ENCODE measurements at regions not wholly inside any gene's neighbourhood (a gene's known extent, or its start where the extent isn't known, plus 50 kb on each side); places are given as distances from the start of the nearest gene placed in this dataset.

DNA sequence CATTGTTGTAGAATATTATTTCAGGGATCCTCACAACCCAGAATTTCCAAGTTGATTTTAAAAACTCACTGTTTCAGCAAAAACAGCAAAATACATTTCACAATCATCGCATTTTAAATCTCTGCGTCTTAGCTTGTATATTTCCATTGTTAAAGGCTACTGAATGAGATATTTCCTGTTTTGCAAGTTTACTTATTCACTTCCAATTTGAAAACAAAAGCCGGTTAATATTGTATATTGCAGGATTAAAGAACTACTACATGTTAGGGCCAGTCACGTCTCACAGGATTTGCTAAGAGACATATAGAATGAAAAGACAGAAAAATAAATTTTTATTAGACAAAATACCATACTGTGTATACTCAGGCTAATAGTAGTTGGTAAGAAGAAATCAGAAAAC, 395.9 kb upstream of the CDH9 start:
- H3K4me3 ChIP-seq (ENCODE audit: low read depth in 1 of 2, low read length in 2 of 2) = no peak overlapping the region
- H3K27me3 ChIP-seq (ENCODE audit: insufficient read depth, low read length, poor library complexity) = no peaks in the 10 kb centered on the region
- no peak overlapping the region for H3K4me2 ChIP-seq (ENCODE audit: insufficient read depth, low read length)
- H3K9me3 ChIP-seq (ENCODE audit: insufficient read depth, low read length, severe bottlenecking) = peaks cover 2% of the 10 kb centered on the region
- DNase-seq = no peak
- no peak for ATAC-seq (ENCODE audit: insufficient read depth, low read depth)
- no peaks in the 10 kb centered on the region for H3K79me2 ChIP-seq (ENCODE audit: insufficient read depth, low read length)
- H4K20me1 ChIP-seq (ENCODE audit: insufficient read depth, low read length) = no peaks in the 10 kb centered on the region
- TF ChIP-seq CTCF (IDR thresholded peaks at IDR 0.05; ENCODE audit: borderline replicate concordance, extremely low read depth, low read length, poor library complexity, severe bottlenecking) (no peak), EZH2 (IDR thresholded peaks at IDR 0.05; ENCODE audit: borderline replicate concordance, low read depth, low read length, severe bottlenecking) (no peak)
- H3K36me3 ChIP-seq (ENCODE audit: insufficient read depth, low read length) = no peaks in the 10 kb centered on the region
- no peak overlapping the region for H3K9ac ChIP-seq (ENCODE audit: low read depth, low read length)
- no peak overlapping the region for H3K27ac ChIP-seq (ENCODE audit: low read length)
- H3K4me1 ChIP-seq (ENCODE audit: insufficient read depth, low read length) = no peaks in the 10 kb centered on the region
- H2AFZ ChIP-seq (ENCODE audit: low read depth, low read length) = no peak overlapping the region

DNA sequence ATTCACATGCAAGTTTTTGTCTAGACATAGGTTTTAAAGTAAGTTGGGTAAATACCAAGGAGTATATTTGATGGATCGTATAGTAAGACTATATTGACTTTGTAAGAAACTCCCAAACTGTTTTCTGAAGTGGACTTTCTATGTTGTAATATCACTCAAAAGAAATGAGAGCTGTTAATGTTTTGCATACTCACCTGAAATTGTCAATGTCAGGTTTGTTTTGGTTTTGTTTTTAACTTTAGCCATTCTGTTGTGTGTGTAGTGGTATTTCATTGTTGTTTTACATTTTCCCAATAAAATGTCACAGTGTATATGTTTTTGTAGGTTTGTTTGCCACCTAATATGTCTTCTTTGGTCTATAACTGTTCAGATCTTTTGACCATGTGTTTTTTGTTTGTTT, 375.7 kb upstream of the CDH9 start:
- ATAC-seq (ENCODE audit: insufficient read depth, low read depth) = no peak
- Histone ChIP-seq H3K4me2 (ENCODE audit: insufficient read depth, low read length) (no peak overlapping the region), H2AFZ (ENCODE audit: low read depth, low read length) (no peak overlapping the region)

GRCh38 chr5:27412384-27412783, 374.0 kb upstream of the CDH9 start:
- TF ChIP-seq CTCF (IDR thresholded peaks at IDR 0.05; ENCODE audit: borderline replicate concordance, extremely low read depth, low read length, poor library complexity, severe bottlenecking) = no peak
- no peak for TF ChIP-seq EZH2 (IDR thresholded peaks at IDR 0.05; ENCODE audit: borderline replicate concordance, low read depth, low read length, severe bottlenecking)
- no peak overlapping the region for H3K27ac ChIP-seq (ENCODE audit: low read length)
- no peaks in the 10 kb centered on the region for H4K20me1 ChIP-seq (ENCODE audit: insufficient read depth, low read length)
- ATAC-seq (ENCODE audit: insufficient read depth, low read depth) (no peak), DNase-seq (no peak)
- no peaks in the 10 kb centered on the region for H3K27me3 ChIP-seq (ENCODE audit: insufficient read depth, low read length, poor library complexity)
- no peak overlapping the region for H3K4me3 ChIP-seq (ENCODE audit: low read depth in 1 of 2, low read length in 2 of 2)
- H3K4me2 ChIP-seq (ENCODE audit: insufficient read depth, low read length) = no peak overlapping the region
- H3K36me3 ChIP-seq (ENCODE audit: insufficient read depth, low read length) = no peaks in the 10 kb centered on the region
- no peaks in the 10 kb centered on the region for H3K9me3 ChIP-seq (ENCODE audit: insufficient read depth, low read length, severe bottlenecking)
- no peak overlapping the region for H3K9ac ChIP-seq (ENCODE audit: low read depth, low read length)
- H3K79me2 ChIP-seq (ENCODE audit: insufficient read depth, low read length) = no peaks in the 10 kb centered on the region
- H3K4me1 ChIP-seq (ENCODE audit: insufficient read depth, low read length) = no peaks in the 10 kb centered on the region
- H2AFZ ChIP-seq (ENCODE audit: low read depth, low read length) = no peak overlapping the region

More for the DNA sequence above, 375.7 kb upstream of the CDH9 start:
- Histone ChIP-seq H3K27ac (ENCODE audit: low read length) (no peak overlapping the region), H4K20me1 (ENCODE audit: insufficient read depth, low read length) (no peaks in the 10 kb centered on the region), H3K27me3 (ENCODE audit: insufficient read depth, low read length, poor library complexity) (no peaks in the 10 kb centered on the region), H3K4me3 (ENCODE audit: low read depth in 1 of 2, low read length in 2 of 2) (no peak overlapping the region), H3K79me2 (ENCODE audit: insufficient read depth, low read length) (no peaks in the 10 kb centered on the region), H3K36me3 (ENCODE audit: insufficient read depth, low read length) (no peaks in the 10 kb centered on the region), H3K9ac (ENCODE audit: low read depth, low read length) (no peak overlapping the region), H3K9me3 (ENCODE audit: insufficient read depth, low read length, severe bottlenecking) (no peaks in the 10 kb centered on the region), H3K4me1 (ENCODE audit: insufficient read depth, low read length) (no peaks in the 10 kb centered on the region)
- DNase-seq = no peak
- no peak for TF ChIP-seq EZH2 (IDR thresholded peaks at IDR 0.05; ENCODE audit: borderline replicate concordance, low read depth, low read length, severe bottlenecking)

DNA sequence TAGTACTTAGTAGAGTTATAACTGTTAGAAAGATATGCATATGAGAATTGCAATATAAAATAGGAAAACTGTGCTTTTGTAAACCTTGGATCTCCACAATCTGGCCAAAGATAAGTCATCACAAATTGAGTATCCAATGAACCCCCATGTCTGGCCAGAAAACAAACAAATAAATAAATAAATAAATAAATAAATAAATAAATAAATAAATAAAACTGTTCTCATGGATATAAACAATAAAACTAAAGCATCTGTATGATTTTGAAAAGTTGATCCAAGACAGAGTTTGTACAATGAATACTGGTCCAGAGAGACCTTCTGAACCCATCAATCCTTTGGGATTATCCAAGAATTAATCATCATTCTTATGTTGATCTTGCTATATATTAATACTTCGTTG, 367.6 kb upstream of the CDH9 start:
- Histone ChIP-seq H3K36me3 (ENCODE audit: insufficient read depth, low read length) (no peaks in the 10 kb centered on the region), H4K20me1 (ENCODE audit: insufficient read depth, low read length) (no peaks in the 10 kb centered on the region), H3K27ac (ENCODE audit: low read length) (no peak overlapping the region), H3K4me1 (ENCODE audit: insufficient read depth, low read length) (no peaks in the 10 kb centered on the region), H3K9ac (ENCODE audit: low read depth, low read length) (no peak overlapping the region), H2AFZ (ENCODE audit: low read depth, low read length) (no peak overlapping the region), H3K79me2 (ENCODE audit: insufficient read depth, low read length) (no peaks in the 10 kb centered on the region), H3K4me2 (ENCODE audit: insufficient read depth, low read length) (no peak overlapping the region), H3K9me3 (ENCODE audit: insufficient read depth, low read length, severe bottlenecking) (no peaks in the 10 kb centered on the region), H3K4me3 (ENCODE audit: low read depth in 1 of 2, low read length in 2 of 2) (no peak overlapping the region), H3K27me3 (ENCODE audit: insufficient read depth, low read length, poor library complexity) (no peaks in the 10 kb centered on the region)
- no peak for DNase-seq
- ATAC-seq (ENCODE audit: insufficient read depth, low read depth) = no peak
- TF ChIP-seq CTCF (IDR thresholded peaks at IDR 0.05; ENCODE audit: borderline replicate concordance, extremely low read depth, low read length, poor library complexity, severe bottlenecking) (no peak), EZH2 (IDR thresholded peaks at IDR 0.05; ENCODE audit: borderline replicate concordance, low read depth, low read length, severe bottlenecking) (no peak)

Data from DND-41 (cell line).